MCF 10A (cell line): ENCODE measurements at regions not wholly inside any gene's neighbourhood (a gene's known extent, or its start where the extent isn't known, plus 50 kb on each side); places are given as distances from the start of the nearest gene placed in this dataset.
A peak's percentile ranks its signal among the peaks of the same experiment; 100 is the strongest.
"Not testable (repeated sequence)": the region's sequence is repeated elsewhere in the genome, so short reads cannot be mapped to it uniquely, and the experiment has no call there.

ENCODE experiments used
- BruUV-seq: library from RNA; stranded (reverse); fragments of 400-500 nt; replicated peaks from 2 replicates; lab custom pipeline; 2021; lab: Mats Ljungman, UMichigan
- CTCF ChIA-PET: fragments of 300-600 bp; sonication (Branson Sonifier 250); formaldehyde crosslinking; extraction: SDS; loops from one replicate; lab custom pipeline; 2021; ENCODE audit warnings: antibody characterized with exemption, inconsistent platforms; lab: Yijun Ruan, JAX
- POLR2A ChIA-PET: fragments of 300-600, 350-650 bp; sonication (Branson Sonifier 250); formaldehyde crosslinking; extraction: SDS; loops from one replicate; lab custom pipeline; 2020; ENCODE audit warnings: antibody characterized with exemption, inconsistent platforms; lab: Yijun Ruan, JAX
- DNase-seq: peaks from one replicate; pipeline ENCODE4 v3.0.0-alpha.2; 2018; ENCODE audit not compliant: unreplicated experiment
- H3K27ac Mint-ChIP-seq: one replicate; pipeline ENCODE4 v1.8.0; 2022; ENCODE audit warnings: mild to moderate bottlenecking, low read depth, mixed read lengths; ENCODE audit not compliant: unreplicated experiment
- H3K27me3 Mint-ChIP-seq: one replicate; pipeline ENCODE4 v1.8.0; 2022; ENCODE audit warnings: mixed read lengths; ENCODE audit not compliant: insufficient read depth, unreplicated experiment
- H3K36me3 Mint-ChIP-seq: one replicate; pipeline ENCODE4 v1.8.0; 2022; ENCODE audit warnings: mild to moderate bottlenecking, moderate library complexity, mixed read lengths; ENCODE audit not compliant: insufficient read depth, unreplicated experiment
- H3K4me1 Mint-ChIP-seq: one replicate; pipeline ENCODE4 v1.8.0; 2022; ENCODE audit warnings: mixed read lengths; ENCODE audit not compliant: insufficient read depth, unreplicated experiment
- H3K4me3 Mint-ChIP-seq: one replicate; pipeline ENCODE4 v1.8.0; 2022; ENCODE audit warnings: mild to moderate bottlenecking, moderate library complexity, mixed read lengths; ENCODE audit not compliant: unreplicated experiment
- H3K9me3 Mint-ChIP-seq: one replicate; pipeline ENCODE4 v1.8.0; 2022; ENCODE audit warnings: mixed read lengths; ENCODE audit not compliant: unreplicated experiment
- CTCF ChIP-seq: fragments of 200-600 bp; IDR thresholded peaks from one replicate; pipeline ENCODE4 v1.8.0; 2022; ENCODE audit warnings: antibody characterized with exemption, mild to moderate bottlenecking; ENCODE audit not compliant: unreplicated experiment
- intact Hi-C: fragments of 100-400 bp; cut with micrococcal nuclease; formaldehyde crosslinking; loops from 2 replicates; pipeline ENCODE4 v1.14.1; 2022

DNA sequence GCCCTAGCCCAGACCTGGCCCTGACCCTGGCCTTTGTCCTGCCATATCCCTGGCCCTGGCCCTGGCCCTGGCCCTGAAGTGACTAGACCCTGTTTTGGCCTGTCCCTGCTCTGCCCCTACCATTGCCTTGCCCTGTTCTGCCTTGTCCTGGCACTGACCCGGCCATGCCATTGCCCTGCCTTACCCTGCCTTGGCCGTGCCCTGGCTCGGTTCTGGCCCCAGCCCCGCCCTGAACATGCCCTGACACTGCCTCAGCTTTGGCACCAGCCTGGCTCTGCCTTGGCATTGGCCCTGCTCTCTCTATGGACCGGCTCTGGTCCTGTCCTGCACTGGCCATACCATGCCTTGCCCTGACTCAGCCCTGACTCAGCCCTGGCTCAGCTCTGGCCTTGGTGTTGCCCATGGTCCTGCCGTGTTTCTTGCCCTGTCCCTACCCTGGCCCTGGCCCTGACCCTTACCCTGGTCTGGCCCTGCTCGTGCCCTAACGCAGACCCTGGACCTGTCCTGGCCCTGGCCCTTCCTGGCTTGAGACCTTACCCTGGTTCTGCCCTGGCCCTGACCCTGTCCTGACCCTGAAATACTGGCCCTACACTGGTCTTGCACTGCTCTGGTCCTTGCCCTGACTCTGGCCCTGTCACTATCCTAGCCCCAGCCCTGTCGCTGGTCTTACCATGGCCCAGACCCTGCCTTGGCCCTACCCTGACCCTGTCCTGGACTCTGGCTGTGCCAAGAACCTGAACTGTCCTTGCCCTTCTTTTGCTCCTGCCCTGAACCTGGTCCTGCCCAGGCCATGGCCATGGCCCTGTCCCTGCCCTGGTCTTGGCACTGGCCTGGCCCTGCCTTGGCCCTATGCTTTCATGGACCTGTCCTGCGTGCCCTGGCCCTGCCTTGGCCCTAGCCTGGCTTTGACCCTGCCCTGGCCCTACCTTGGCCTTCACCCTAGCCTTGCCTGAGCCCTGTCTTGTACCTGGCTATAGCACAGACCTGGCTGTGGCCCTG is 224.6 kb downstream of the LIPI start:
- CTCF ChIA-PET, POLR2A ChIA-PET, intact Hi-C loops: not testable (repeated sequence)

DNA sequence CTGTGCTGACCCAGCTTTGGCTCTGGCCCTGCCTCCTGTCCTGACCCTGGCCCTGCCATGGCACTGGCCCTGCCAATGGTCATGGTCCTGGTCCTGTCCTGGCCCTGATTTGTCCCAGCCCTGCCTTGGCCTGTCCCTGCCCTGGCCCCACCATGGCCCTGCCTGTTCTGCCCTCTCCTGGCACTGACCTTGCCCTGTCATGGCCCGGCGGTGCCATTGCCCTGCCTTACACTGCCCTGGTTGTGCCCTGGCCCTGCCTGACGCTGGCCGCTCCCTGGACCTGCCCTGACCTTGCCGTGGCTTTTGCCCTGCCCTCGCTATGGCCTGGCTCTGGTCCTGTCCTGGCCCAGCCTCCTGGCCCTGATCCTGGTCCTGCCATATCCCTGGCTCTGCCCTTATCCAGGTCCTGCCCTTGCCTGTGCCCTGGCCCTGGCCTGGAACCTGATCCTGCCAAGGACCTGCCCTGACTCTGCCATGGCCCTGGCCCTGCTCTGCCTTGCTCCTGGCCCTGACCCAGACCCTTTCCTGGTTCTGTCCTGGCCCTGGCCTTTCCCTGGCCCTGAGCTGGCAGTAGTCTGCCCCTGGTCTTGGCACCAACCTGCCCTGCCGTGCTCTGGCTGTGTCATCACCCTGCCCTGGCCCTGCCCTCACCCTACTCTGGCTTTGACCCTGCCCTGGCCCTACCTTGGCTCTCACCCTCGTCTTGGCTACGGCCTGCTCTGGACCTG is 225.5 kb downstream of the LIPI start:
- DNase-seq, BruUV-seq, H3K9me3 Mint-ChIP-seq, H3K27me3 Mint-ChIP-seq, CTCF ChIA-PET, intact Hi-C loops, POLR2A ChIA-PET, H3K4me3 Mint-ChIP-seq, H3K36me3 Mint-ChIP-seq: not testable (repeated sequence)
- Mint-ChIP-seq H3K4me1 (peaks cover 18% of the 10 kb centered on the region), H3K27ac (peak overlapping the region; percentile 91)

More for the DNA sequence above, 224.6 kb downstream of the LIPI start:
- DNase-seq: peak; percentile 26
- not testable (repeated sequence) for H3K27me3 Mint-ChIP-seq, BruUV-seq, H3K9me3 Mint-ChIP-seq, H3K4me3 Mint-ChIP-seq, H3K36me3 Mint-ChIP-seq
- peak overlapping the region; percentile 91 for H3K27ac Mint-ChIP-seq
- peaks cover 18% of the 10 kb centered on the region for H3K4me1 Mint-ChIP-seq

DNA sequence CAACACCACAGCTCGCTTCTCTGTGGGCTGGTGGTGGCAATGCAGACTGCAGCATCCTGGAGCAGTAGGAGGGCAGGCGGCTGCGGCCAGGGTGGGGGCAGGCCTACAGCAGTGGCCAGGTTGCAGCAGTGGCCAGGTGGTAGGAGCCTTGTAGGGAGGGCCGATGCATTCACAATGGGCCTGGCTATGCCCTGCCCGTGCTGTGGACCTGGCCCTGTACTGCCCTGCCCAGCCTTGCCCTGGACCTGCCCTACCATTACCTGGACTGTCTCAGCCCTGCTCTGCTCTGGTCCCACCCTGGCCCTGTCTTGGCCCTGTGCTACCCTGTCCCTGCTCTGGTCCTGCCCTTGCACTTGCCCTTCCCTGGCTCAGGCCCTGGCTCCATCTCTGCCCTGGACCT is 226.0 kb downstream of the LIPI start:
- H3K4me3 Mint-ChIP-seq, H3K27me3 Mint-ChIP-seq, H3K9me3 Mint-ChIP-seq, DNase-seq, CTCF ChIA-PET, H3K36me3 Mint-ChIP-seq, H3K27ac Mint-ChIP-seq, BruUV-seq, intact Hi-C loops, POLR2A ChIA-PET: not testable (repeated sequence)
- H3K4me1 Mint-ChIP-seq: peaks cover 18% of the 10 kb centered on the region

DNA sequence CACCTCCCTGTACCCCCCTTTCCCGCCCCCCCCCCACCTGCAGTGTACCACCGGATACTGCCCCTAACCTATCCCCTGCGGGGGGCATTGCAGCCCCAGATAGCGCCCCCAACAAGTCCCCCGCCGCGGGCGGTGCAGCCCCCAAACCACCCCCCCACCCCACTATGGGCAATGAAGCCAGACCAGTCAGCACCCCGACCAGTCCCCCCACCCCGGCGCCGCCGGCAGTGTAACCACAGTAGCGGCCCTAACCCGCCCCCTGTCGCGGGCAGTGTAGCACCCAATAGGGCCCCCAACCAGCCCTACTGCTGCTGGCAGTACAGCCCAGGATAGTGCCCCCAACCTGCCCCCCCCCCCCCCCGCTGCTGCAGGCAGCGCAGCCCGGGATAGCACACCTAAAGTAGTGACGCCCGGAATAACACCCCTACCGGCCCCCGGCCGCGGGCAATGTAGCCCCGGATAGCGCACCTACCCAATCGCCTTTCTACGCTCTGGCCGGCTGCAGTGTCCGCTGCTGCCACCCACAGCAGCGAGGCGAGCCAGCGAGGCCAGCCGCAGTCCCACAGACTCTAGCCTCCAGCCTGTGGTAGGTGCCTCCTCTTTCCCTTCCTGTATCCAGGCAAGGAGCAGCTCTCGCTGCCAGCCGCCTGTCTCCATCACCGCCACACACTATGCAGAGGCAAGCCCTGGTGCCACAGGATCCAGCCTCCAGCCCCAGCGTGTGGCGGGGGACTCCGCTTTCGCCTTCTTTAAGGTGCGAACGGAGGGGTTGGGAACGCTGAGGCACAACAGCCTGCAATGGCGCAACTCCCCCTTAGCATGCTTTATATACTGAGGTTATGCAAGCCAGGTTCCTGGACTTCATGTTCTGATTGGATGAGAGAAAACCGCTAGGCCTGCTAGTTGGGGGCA is 229.3 kb downstream of the LIPI start:
- CTCF ChIA-PET, H3K9me3 Mint-ChIP-seq, H3K27ac Mint-ChIP-seq, POLR2A ChIA-PET, H3K4me3 Mint-ChIP-seq, BruUV-seq, intact Hi-C loops, H3K27me3 Mint-ChIP-seq, DNase-seq, H3K36me3 Mint-ChIP-seq: not testable (repeated sequence)
- peaks cover 11% of the 10 kb centered on the region for H3K4me1 Mint-ChIP-seq

GRCh38 chr21:13980115-13980662 is 230.6 kb downstream of the LIPI start:
- intact Hi-C loops, H3K27ac Mint-ChIP-seq, BruUV-seq, H3K4me1 Mint-ChIP-seq, H3K9me3 Mint-ChIP-seq, H3K36me3 Mint-ChIP-seq, H3K27me3 Mint-ChIP-seq: not testable (repeated sequence)
- peak overlapping the region; percentile 88 for H3K4me3 Mint-ChIP-seq
- TF ChIP-seq CTCF: peak; percentile 60
- CTCF ChIA-PET: interaction anchor here (0.6 kb wide), 1 partner anchor 51 kb away, joined by 4 read pairs; no protein-coding TSS in a partner anchor
- POLR2A ChIA-PET: interaction anchor here (0.7 kb wide), 1 partner anchor 381 kb away, joined by 3 read pairs; no protein-coding TSS in a partner anchor
- peak; percentile 84 for DNase-seq

GRCh38 chr21:13979608-13980007 is 231.1 kb downstream of the LIPI start:
- H3K9me3 Mint-ChIP-seq, H3K4me1 Mint-ChIP-seq, H3K27ac Mint-ChIP-seq, H3K36me3 Mint-ChIP-seq, intact Hi-C loops, H3K27me3 Mint-ChIP-seq, DNase-seq: not testable (repeated sequence)
- ChIA-PET POLR2A (interaction anchor here (0.7 kb wide), 1 partner anchor 382 kb away, joined by 3 read pairs; no protein-coding TSS in a partner anchor), CTCF (interaction anchor here (0.6 kb wide), 1 partner anchor 50 kb away, joined by 4 read pairs; no protein-coding TSS in a partner anchor)
- H3K4me3 Mint-ChIP-seq: peak overlapping the region; percentile 88
- BruUV-seq: TSS peak; percentile 59

DNA sequence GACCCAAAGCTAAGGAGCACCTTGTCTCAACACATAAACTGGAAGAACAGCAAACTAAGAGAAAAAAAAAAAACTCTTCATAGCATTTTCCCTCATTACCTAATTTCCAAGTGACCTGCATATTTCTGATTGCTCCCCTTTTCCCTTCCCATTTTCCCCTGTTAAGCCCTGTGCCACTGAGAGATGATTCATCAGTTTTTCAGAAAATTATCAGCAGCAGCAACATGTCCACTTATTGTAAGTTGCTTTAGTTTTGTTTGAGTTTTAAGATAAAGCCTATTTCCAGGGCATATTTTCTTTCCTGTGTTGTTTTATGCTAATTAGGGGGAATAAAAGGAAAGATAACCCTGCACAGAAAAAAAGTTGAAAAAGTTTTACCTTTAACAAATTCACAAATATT is 236.2 kb downstream of the LIPI start:
- H3K9me3 Mint-ChIP-seq, H3K36me3 Mint-ChIP-seq, DNase-seq: not testable (repeated sequence)

More for the DNA sequence above, 236.2 kb downstream of the LIPI start:
- H3K4me1 Mint-ChIP-seq: peaks cover 15% of the 10 kb centered on the region
- CTCF ChIA-PET, BruUV-seq, H3K27me3 Mint-ChIP-seq, intact Hi-C loops, POLR2A ChIA-PET, H3K4me3 Mint-ChIP-seq, H3K27ac Mint-ChIP-seq: not testable (repeated sequence)
